Thyroid gland (tissue), 4 donors: ENCODE measurements at regions not wholly inside any gene's neighbourhood (a gene's known extent, or its start where the extent isn't known, plus 50 kb on each side); places are given as distances from the start of the nearest gene placed in this dataset.

Experiments used
- DNase-seq, 2 donors: peaks; one replicate each; pipeline ENCODE4 v3.0.0-alpha.2; 2019
- H3K27ac ChIP-seq, 3 donors: fragments of 200-600 bp; sonication (generic); 1 replicate in 2 of 3; 2 replicates in 1 of 3; pipeline ENCODE4 v1.5.1; 2016 to 2019; ENCODE audit warnings: mild to moderate bottlenecking in 1 of 3, moderate library complexity in 1 of 3
- H3K27me3 ChIP-seq: fragments of 200-600 bp; sonication (generic); one replicate; pipeline ENCODE4 v1.5.1; 2019
- H3K36me3 ChIP-seq, 2 donors: fragments of 200-600 bp; sonication (generic); one replicate each; pipeline ENCODE4 v1.5.1; 2016 to 2019
- H3K4me1 ChIP-seq, 2 donors: fragments of 200-600 bp; sonication (generic); one replicate each; pipeline ENCODE4 v1.5.1; 2017 to 2019
- H3K4me3 ChIP-seq, 3 donors: fragments of 200-600 bp; sonication (generic); replicated peaks in 1 of 3; 1 replicate in 2 of 3; 2 replicates in 1 of 3; pipeline ENCODE4 v1.5.1; 2016; ENCODE audit warnings: mild to moderate bottlenecking in 1 of 3
- H3K9me3 ChIP-seq: fragments of 200-600 bp; sonication (generic); one replicate; pipeline ENCODE4 v1.5.1; 2017
- CTCF ChIP-seq, 6 experiments: fragments of 200-600 bp in 3 of 6; fragments of 450-650 bp in 3 of 6; sonication (generic) in 3 of 6; IDR thresholded peaks; one replicate each; pipeline ENCODE4 v1.5.1; 2016 to 2019; ENCODE audit warnings: antibody characterized with exemption in 6 of 6, mild to moderate bottlenecking in 2 of 6, inconsistent platforms in 1 of 6, moderate library complexity in 1 of 6
- POLR2A ChIP-seq, 2 donors: fragments of 450-650 bp; IDR thresholded peaks; one replicate each; pipeline ENCODE4 v1.6.1; 2017; ENCODE audit warnings: antibody characterized with exemption in 2 of 2, mild to moderate bottlenecking in 2 of 2, moderate library complexity in 1 of 2
- WGBS, 2 donors: methylation state at CpG; one replicate each; pipeline ENCODE4 v1.1.5; 2017; 5-methylcytosine and 5-hydroxymethylcytosine counted together
- intact Hi-C: fragments of 100-400 bp; cut with DNase I; formaldehyde crosslinking; loops from one replicate; pipeline ENCODE4 v1.15.1; 2023

GRCh38 chr7:91323626-91324158 lies 59.5 kb downstream of the FZD1 start:
- H3K27ac ChIP-seq, result no peak overlapping the region
- TF ChIP-seq POLR2A (IDR thresholded peaks at IDR 0.05), result no peak
- TF ChIP-seq CTCF (IDR thresholded peaks at IDR 0.05), result no peak
- DNase-seq, result no peak
- H3K27me3 ChIP-seq, result no peaks in the 10 kb centered on the region
- 72 to 81% methylated on average over 2 of the region's 2 CpGs for WGBS, 2 donors
- H3K36me3 ChIP-seq, result no peaks in the 10 kb centered on the region
- intact Hi-C loops, result no loop called here
- no peaks in the 10 kb centered on the region for H3K9me3 ChIP-seq
- no peak overlapping the region for H3K4me3 ChIP-seq
- H3K4me1 ChIP-seq, result no peaks in the 10 kb centered on the region

- H3K9me3 ChIP-seq, result no peaks in the 10 kb centered on the region
- H3K4me1 ChIP-seq, result no peaks in the 10 kb centered on the region
- intact Hi-C loops, result no loop called here
- no peaks in the 10 kb centered on the region for H3K36me3 ChIP-seq
- WGBS, 2 donors, result 76 to 81% methylated on average over 4 of the region's 4 CpGs
- H3K4me3 ChIP-seq, result no peak overlapping the region
- no peak for DNase-seq
- H3K27ac ChIP-seq, result no peak overlapping the region
- H3K27me3 ChIP-seq, result no peaks in the 10 kb centered on the region
- TF ChIP-seq POLR2A (IDR thresholded peaks at IDR 0.05), result no peak
- no peak for TF ChIP-seq CTCF (IDR thresholded peaks at IDR 0.05)
These were observed 60.4 kb downstream of the FZD1 start for GRCh38 chr7:91324663-91325062.

- intact Hi-C loops, result no loop called here
- TF ChIP-seq POLR2A (IDR thresholded peaks at IDR 0.05), result no peak
- TF ChIP-seq CTCF (IDR thresholded peaks at IDR 0.05), result no peak
- Histone ChIP-seq H3K36me3 (no peaks in the 10 kb centered on the region), H3K27ac (no peak overlapping the region), H3K4me1 (no peaks in the 10 kb centered on the region), H3K27me3 (no peaks in the 10 kb centered on the region), H3K9me3 (no peaks in the 10 kb centered on the region), H3K4me3 (no peak overlapping the region)
- DNase-seq, result no peak
- 77 to 80% methylated on average over 3 of the region's 3 CpGs for WGBS, 2 donors
These were observed 61.5 kb downstream of the FZD1 start for GRCh38 chr7:91325726-91326125.

- intact Hi-C loops, result no loop called here
- Histone ChIP-seq H3K27ac (no peak overlapping the region), H3K36me3 (no peaks in the 10 kb centered on the region), H3K4me1 (no peaks in the 10 kb centered on the region), H3K9me3 (no peaks in the 10 kb centered on the region), H3K4me3 (no peak overlapping the region), H3K27me3 (no peaks in the 10 kb centered on the region)
- no peak for TF ChIP-seq CTCF (IDR thresholded peaks at IDR 0.05)
- no peak for TF ChIP-seq POLR2A (IDR thresholded peaks at IDR 0.05)
- 61 to 66% methylated on average over 8 of the region's 8 CpGs for WGBS, 2 donors
- DNase-seq, result no peak
These were observed 62.4 kb downstream of the FZD1 start for GRCh38 chr7:91326516-91327199.

GRCh38 chr7:91327346-91327745 lies 63.1 kb downstream of the FZD1 start:
- Histone ChIP-seq H3K27ac (no peak overlapping the region), H3K36me3 (no peaks in the 10 kb centered on the region), H3K9me3 (no peaks in the 10 kb centered on the region), H3K4me3 (no peak overlapping the region), H3K27me3 (no peaks in the 10 kb centered on the region), H3K4me1 (no peaks in the 10 kb centered on the region)
- DNase-seq, result no peak
- intact Hi-C loops, result no loop called here
- no peak for TF ChIP-seq POLR2A (IDR thresholded peaks at IDR 0.05)
- no peak for TF ChIP-seq CTCF (IDR thresholded peaks at IDR 0.05)
- 90 to 98% methylated on average over 2 of the region's 2 CpGs for WGBS, 2 donors
